T-helper 1 cell treated with Interleukin-12 subunit alpha and Interleukin-12 subunit beta and Interleukin-4 antibody, amounts not matched to agents 30 ng/mL and 1 ng/mL, for 36 hours (primary cell): ENCODE measurements at regions not wholly inside any gene's neighbourhood (a gene's known extent, or its start where the extent isn't known, plus 50 kb on each side); places are given as distances from the start of the nearest gene placed in this dataset.

Experiments
- intact Hi-C: fragments of 100-400 bp; cut with micrococcal nuclease; formaldehyde crosslinking; loops from one replicate; pipeline ENCODE4 v1.15.1; 2024

DNA sequence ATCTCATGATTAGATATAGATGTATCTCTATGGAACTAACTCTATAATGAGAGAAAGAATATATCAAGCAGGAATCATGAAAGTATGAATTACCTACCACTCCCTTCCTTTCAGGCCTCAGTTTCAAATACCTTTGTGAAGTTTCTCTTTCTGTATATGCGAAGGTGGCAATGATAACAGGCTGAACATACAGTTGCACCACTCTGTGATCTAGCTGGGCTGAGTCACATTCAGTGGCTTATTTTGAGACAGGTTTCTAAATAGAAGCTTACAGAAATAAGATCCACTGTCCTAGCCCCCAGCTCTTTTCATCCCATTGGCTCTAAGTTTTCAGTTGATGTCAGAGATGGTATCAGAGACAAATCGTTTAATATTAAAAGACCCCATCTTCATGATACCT, 662.0 kb downstream of the SLITRK1 start:
- intact Hi-C loops: no loop called here

DNA sequence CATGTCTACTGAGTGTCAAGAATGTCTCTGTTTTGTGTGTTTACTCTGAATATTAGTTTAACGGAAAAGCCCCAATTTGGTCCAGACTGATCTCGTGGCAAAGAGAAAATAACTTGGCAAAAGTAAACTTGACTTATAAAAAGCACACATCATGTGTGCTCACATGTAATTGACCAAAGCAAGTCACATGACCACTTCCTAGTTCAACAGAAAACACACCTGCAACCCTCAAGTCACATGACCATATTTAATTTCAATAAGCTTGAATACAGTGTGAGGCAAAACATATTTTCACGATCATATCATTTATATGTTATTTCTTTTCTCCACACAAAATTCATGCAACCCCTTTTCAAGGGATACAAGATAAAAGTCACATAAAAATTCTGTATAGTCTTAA, 662.4 kb downstream of the SLITRK1 start:
- intact Hi-C loops: no loop called here

DNA sequence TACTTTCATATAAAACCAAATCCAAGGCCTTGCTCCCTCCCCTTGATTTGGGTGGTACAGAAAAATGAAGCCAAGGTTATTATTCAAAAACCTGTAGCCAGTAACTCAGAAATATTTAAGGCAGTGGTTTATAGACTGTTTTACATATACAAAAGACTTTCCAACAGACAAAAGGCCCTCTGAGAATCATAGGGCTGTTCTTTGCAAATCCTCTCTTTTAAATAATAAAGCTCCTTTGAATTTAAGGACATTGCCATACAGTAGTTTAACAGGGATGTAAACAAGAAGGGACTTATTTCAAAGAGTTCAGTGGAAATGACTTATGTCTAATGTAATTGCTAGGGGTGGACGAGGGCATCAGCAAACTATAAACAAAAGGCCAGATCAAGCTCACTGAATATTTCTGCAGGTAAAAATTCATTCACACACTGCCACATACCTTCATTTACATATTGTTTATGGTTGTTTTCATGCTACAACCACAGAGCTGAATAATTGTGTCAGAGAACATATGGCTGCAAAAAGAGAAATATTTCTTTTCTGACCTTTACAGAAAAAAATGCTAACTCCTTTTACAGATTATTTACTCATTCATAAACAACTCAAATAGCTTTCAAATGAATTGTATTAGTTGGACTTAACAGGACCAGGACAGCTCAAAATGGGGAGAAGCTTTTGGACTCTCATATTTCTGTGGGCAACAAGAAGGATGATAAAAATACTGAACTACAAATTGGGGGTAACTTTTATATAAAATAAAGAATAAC, 665.6 kb downstream of the SLITRK1 start:
- intact Hi-C loops: no loop called here

DNA sequence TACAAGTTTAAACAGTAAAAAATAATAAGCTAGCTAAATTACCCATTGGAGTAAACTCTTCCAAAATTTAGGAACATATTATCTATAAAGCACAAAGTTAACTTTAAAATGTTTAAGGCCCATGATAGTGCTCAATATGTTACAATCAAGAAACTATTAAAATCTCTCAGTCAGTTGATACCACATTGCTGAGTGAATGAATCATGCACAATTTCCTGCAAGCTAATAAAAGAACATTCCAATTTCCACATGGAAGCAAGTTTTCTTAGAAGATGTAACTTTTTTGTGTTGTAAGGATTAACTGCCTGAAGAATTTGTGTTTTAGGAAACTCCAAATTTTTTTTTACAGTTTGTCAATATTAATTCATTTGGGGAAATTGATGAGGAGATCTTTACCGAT, 666.6 kb downstream of the SLITRK1 start:
- intact Hi-C loops: no loop called here

DNA sequence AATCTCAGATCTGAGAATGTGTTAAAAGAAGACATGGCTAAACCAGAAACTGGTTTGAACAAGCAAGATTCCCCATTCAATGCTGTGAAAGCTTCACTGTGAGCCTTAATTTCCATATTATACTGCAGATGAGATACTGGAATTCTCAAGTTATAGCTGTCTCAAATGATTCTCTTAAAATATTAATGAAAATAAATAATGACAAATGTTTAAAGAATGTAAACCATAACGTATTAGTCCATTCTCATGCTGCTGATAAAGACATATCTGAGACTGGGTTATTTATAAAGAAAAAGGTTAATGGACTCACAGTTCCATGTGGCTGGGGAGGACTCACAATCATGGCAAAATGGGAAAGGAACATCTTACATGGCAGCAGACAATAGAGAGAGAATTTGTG, 667.8 kb downstream of the SLITRK1 start:
- intact Hi-C loops: no loop called here

- intact Hi-C loops: no loop called here
Observed at GRCh38 chr13:83211301-83211700, 671.0 kb downstream of the SLITRK1 start.

DNA sequence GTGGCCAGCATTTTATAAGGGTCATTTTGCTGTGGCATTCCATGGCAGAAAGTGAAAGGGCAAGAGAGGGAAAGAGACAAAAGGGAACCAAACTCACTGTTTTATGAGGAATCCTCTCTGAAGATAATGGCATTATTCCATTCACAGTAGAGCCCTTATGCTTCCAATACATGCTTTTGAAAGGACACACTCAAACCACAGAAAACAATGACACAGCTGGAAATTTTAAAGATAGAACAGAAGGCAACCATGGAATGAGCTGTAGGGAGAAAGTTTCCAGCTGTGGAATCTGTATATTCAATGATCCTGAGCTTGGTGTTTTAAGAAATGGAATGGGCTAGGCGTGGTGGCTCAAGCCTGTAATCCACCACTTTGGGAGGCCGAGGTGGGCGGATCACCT, 677.4 kb downstream of the SLITRK1 start:
- intact Hi-C loops: no loop called here

DNA sequence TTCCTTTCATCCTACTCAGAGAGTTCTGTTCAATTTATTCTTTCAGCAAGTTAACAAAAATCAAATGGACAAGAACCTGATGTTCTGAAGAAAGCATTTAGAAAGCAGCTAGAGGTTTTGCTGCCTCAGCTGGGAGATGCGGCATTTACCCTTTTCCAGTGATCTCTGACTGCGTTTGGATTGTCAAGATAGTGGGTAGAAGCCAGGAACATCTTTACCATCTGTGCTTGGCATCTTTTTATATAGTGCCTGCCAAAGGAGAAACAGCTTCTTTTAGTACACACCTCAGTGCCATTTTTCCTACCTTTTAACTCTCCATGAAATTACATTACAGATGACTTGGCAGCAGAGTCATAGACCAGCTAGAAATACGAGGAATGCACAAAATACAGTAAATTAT, 680.8 kb downstream of the SLITRK1 start:
- intact Hi-C loops: no loop called here

GRCh38 chr13:83197316-83197715, 685.0 kb downstream of the SLITRK1 start:
- intact Hi-C loops: no loop called here

- intact Hi-C loops: no loop called here
Observed at GRCh38 chr13:83190020-83190419, 692.3 kb downstream of the SLITRK1 start.

GRCh38 chr13:83184819-83185218, 697.5 kb downstream of the SLITRK1 start:
- intact Hi-C loops: no loop called here

DNA sequence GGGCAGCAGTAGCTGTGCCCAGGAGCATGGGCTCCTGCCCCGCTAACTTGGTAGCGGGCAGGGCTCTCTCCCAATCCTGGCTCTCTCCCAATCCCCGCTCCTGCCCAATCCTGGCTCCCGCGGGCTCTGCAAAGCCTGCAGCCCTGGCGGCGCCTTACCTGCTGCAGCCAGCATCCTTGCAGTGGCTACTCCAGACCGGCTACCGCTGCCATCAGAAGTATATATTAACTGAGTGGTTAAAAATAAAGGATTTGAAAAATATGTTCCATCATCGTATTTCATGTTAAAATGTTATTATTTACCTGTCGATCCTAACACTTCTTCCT, 698.2 kb downstream of the SLITRK1 start:
- intact Hi-C loops: no loop called here

DNA sequence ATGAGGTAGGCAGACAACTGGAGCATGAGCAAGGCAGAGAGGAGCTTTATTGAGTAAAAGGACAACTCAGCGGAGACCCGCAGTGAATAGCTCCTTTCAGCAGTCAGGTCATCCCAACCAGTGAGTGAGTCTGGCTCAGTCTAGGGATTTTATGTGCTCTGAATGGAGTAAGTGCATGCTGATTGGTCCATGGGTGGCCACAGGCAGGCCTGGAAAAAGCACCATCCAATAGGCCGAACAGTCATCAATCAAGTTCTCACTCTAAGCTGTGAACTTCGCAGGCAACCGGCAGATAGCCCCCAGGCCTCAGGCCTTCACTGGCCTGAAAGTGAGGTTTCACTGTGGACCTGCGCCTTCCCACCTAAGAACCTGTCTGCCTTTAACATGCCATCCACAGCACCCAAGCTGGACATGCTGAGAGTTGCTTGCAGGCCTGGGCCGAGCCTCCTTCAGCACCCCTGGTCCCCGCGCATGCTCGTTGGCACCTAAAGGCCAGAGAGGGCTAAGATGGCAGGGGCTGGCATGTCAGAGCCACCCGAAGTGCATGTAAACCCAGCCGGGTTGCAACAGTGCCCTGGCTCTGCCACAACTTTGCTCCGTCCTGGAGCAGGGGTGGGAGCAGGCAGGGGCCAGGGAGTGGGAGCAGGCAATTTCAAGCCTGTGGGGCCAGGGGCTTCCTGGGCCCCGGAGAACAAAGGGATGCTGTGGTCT, 698.7 kb downstream of the SLITRK1 start:
- intact Hi-C loops: no loop called here

GRCh38 chr13:83182845-83183244, 699.4 kb downstream of the SLITRK1 start:
- intact Hi-C loops: no loop called here

DNA sequence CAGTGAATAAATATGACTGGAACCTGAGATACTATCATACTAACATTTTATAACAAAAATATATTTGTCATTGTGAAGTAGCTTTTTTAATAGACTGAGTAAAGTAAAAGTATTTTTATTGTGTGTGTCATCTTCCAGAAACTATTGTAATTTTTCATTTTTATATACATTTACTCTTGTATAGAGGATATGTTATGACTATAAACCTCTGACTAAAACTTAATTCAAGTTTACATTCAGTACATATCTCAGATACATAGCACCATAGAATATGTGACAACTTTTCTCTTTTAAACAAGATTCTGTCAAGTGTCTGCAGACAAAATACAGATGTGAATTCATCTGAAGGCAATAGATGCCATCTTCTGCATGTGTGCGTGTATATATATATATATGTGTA, 704.3 kb downstream of the SLITRK1 start:
- intact Hi-C loops: no loop called here

GRCh38 chr13:83168590-83168989, 713.7 kb downstream of the SLITRK1 start:
- intact Hi-C loops: no loop called here

DNA sequence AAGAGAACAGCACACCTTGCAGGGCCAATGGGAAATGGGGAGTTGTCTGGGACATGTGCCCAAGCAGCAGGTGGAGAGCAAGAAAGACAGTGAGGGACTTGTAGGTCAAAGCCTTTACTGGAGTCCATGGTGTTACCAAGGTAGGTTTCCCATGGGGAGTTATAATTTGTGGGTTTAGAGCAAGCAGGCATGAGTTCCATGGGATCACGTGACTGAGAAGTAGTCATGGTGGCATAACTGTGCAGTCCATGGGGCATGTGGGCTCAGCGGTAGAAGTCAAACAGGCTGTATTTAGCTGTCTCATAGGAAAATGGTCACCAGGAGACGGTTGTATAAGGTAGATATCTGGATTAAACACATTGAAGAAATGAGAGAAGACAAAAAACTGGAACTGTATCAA, 715.1 kb downstream of the SLITRK1 start:
- intact Hi-C loops: no loop called here

DNA sequence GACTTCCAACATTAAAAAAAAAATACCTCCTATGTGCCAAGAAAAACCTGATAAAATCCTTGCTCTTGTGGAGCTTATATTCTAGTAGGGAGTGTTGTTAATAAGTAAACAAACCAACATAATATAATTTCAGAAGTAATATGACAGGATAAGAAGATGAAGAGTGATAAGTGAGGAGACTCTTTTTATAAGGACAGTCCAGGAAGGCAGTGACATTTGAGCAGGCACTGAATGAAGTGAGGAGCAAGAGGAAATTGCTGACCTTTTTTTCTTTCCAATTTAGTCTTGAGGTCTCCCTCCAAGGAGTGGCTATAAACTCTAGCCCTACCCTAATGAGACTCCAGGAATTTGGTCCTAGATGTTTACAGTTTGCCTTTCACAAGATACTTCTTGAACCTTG, 715.7 kb downstream of the SLITRK1 start:
- intact Hi-C loops: no loop called here

- intact Hi-C loops: no loop called here
Observed at GRCh38 chr13:83162493-83162892, 719.8 kb downstream of the SLITRK1 start.

DNA sequence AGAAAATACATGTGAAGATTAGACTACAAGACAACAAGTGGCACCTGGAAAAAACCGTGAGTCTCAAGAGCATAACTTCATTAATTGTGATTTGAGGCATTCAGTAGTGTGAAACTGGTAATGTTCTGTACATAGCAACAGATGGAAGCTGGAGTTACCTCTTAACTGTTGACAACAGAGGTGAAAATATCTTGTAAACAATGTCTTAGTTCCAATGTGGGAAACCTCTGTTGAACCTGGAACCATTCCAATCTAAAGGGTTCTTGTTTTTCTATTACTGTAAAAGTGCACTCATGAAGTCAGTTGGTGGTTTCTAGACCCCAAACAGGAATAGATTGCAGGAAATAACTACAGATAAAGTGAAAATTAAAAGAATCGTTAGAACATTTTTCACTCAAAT, 728.4 kb downstream of the SLITRK1 start:
- intact Hi-C loops: no loop called here

- intact Hi-C loops: no loop called here
Observed at GRCh38 chr13:83151308-83151660, 731.0 kb downstream of the SLITRK1 start.

GRCh38 chr13:83150616-83151307, 731.5 kb downstream of the SLITRK1 start:
- intact Hi-C loops: no loop called here

DNA sequence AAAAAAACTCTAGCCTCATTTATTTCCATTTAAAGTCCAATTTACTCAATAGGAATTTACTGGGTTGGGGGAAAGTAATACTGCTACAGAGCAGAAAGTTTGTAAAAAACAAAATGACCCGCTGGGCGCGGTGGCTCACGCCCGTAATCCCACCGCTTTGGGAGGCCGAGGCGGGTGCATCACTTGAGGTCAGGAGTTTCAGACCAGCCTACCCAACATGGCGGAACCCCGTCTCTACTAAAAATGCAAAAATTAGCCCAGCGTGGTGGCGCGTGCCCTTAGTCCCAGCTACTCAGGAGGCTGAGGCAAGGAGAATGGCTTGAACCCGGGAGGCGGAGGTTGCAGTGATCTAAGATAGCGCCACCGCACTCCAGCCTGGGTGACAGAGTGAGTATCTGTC, 745.6 kb downstream of the SLITRK1 start:
- intact Hi-C loops: no loop called here
